ENCODE measurements at regions not wholly inside any gene's neighbourhood (a gene's known extent, or its start where the extent isn't known, plus 50 kb on each side); places are given as distances from the start of the nearest gene placed in this dataset.

GRCh38 chr12:104827587-104827986, 130.5 kb downstream of the SLC41A2 start:
- DNase-seq (ENCODE audit: low read depth), result no peak
- H3K4me3 ChIP-seq (ENCODE audit: low read length), result no peak overlapping the region
- TF ChIP-seq, protein P1, sequence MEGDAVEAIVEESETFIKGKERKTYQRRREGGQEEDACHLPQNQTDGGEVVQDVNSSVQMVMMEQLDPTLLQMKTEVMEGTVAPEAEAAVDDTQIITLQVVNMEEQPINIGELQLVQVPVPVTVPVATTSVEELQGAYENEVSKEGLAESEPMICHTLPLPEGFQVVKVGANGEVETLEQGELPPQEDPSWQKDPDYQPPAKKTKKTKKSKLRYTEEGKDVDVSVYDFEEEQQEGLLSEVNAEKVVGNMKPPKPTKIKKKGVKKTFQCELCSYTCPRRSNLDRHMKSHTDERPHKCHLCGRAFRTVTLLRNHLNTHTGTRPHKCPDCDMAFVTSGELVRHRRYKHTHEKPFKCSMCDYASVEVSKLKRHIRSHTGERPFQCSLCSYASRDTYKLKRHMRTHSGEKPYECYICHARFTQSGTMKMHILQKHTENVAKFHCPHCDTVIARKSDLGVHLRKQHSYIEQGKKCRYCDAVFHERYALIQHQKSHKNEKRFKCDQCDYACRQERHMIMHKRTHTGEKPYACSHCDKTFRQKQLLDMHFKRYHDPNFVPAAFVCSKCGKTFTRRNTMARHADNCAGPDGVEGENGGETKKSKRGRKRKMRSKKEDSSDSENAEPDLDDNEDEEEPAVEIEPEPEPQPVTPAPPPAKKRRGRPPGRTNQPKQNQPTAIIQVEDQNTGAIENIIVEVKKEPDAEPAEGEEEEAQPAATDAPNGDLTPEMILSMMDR (conservative IDR thresholded peaks at IDR 0.05; ENCODE audit: low read length), result peak; percentile 41

DNA sequence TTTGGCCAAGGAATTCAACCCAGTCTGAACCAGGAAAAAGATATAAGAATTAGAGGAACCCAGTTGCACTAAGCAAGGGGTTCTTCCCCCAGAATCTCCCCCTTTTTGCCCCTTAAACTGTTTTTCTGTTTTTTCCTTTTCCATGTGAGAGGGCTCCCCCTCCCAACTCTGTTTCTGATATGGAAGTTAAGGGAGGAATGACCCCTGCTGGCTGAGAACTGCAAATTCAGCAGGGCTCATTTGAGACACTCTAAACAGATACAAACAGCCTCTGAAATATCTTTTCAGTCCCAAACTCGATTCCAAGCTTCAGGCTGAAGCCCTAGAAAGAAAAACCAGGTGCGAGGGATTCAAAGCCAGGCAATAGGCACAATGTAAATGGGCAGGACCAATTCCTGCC, 132.7 kb downstream of the SLC41A2 start:
- no peak overlapping the region for H3K4me3 ChIP-seq (ENCODE audit: low read length)
- DNase-seq (ENCODE audit: low read depth), result no peak
- TF ChIP-seq, protein P1 (conservative IDR thresholded peaks at IDR 0.05; ENCODE audit: low read length), result peak; percentile 34

- no peak for DNase-seq (ENCODE audit: low read depth)
- no peak overlapping the region for H3K4me3 ChIP-seq (ENCODE audit: low read length)
- TF ChIP-seq, protein P1 (conservative IDR thresholded peaks at IDR 0.05; ENCODE audit: low read length), result no peak
Measured at GRCh38 chr12:104823985-104824461, 134.1 kb downstream of the SLC41A2 start.

- TF ChIP-seq, protein P1 (conservative IDR thresholded peaks at IDR 0.05; ENCODE audit: low read length), result no peak
- no peak overlapping the region for H3K4me3 ChIP-seq (ENCODE audit: low read length)
- no peak for DNase-seq (ENCODE audit: low read depth)
Measured at GRCh38 chr12:104822941-104823340, 135.1 kb downstream of the SLC41A2 start.

GRCh38 chr12:104816845-104817503, 141.1 kb downstream of the SLC41A2 start:
- H3K4me3 ChIP-seq (ENCODE audit: low read length), result no peak overlapping the region
- DNase-seq (ENCODE audit: low read depth), result no peak
- TF ChIP-seq, protein P1 (conservative IDR thresholded peaks at IDR 0.05; ENCODE audit: low read length), result no peak

DNA sequence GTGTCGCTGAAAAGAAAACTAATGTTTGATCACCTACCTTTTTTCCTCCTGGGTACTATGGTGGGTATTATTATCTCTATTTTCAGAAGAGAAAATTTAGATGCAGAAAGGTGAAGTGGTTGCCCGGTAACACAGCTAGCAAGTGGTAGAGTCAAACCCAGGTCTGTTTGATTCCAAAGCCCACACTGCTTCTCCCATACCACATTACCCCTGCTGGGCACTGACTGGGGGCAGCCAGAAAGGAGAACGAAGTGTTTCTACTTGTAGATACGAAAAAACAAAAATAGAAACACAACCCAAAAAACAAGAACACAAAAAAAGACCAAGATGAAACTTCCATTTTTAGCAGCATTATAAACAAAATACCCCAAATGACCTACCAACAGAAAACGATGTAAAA, 142.2 kb downstream of the SLC41A2 start:
- TF ChIP-seq, protein P1 (conservative IDR thresholded peaks at IDR 0.05; ENCODE audit: low read length), result no peak
- no peak for DNase-seq (ENCODE audit: low read depth)
- H3K4me3 ChIP-seq (ENCODE audit: low read length), result no peak overlapping the region

DNA sequence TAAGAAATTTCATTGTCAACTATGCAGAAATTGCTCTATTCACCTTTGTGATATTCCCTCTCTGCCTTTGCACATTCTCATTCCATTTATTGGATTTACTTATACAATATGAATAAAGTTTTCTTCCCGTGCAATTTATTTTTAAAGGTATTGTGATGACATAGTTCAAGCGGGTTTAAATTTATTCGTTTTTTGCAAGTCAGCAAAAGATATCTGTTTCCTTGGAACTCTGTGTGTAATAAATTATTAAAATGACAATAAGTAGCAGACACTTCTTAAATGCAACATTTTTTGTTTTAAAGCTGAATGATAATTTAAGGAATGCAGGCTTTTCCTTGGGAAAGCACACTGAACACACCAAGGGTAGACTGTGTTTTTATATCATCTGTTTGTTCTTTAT, 143.1 kb downstream of the SLC41A2 start:
- no peak overlapping the region for H3K4me3 ChIP-seq (ENCODE audit: low read length)
- no peak for DNase-seq (ENCODE audit: low read depth)
- TF ChIP-seq, protein P1 (conservative IDR thresholded peaks at IDR 0.05; ENCODE audit: low read length), result no peak

All from AG10803 (cell line).